Pancreas (tissue), 10 donors: ENCODE measurements at regions not wholly inside any gene's neighbourhood (a gene's known extent, or its start where the extent isn't known, plus 50 kb on each side); places are given as distances from the start of the nearest gene placed in this dataset.
"Not testable (repeated sequence)": the region's sequence is repeated elsewhere in the genome, so short reads cannot be mapped to it uniquely, and the experiment has no call there.

Experiments
- ATAC-seq, 4 donors: fragments of 200-7000 bp; cut with Tn5 transposase; one replicate each; pipeline versions ENCODE4 v1.8.0 to v1.9.1; 2020; ENCODE audit warnings: mild to moderate bottlenecking in 4 of 4, moderate library complexity in 4 of 4
- DNase-seq, 6 donors: peaks; one replicate each; pipeline ENCODE4 v3.0.0-alpha.2; 2020
- FAIRE-seq: peaks from 2 replicates; lab custom pipeline; 2012; peaks lifted over from hg19 to GRCh38; lab: Jason Lieb, UNC
- H3K27ac ChIP-seq, 4 donors: fragments of 200-600 bp; sonication (generic); 1 replicate in 3 of 4; 2 replicates in 1 of 4; pipeline versions ENCODE4 v1.5.0 to v1.8.0; 2020
- H3K27me3 ChIP-seq, 4 donors: fragments of 200-600 bp; one replicate each; pipeline ENCODE4 v1.8.0; 2021
- H3K36me3 ChIP-seq, 3 donors: fragments of 200-600 bp; sonication (generic) in 1 of 3; one replicate each; pipeline versions ENCODE4 v1.5.0 to v1.8.0; 2020 to 2021
- H3K4me1 ChIP-seq, 3 donors: fragments of 200-600 bp; one replicate each; pipeline ENCODE4 v1.8.0; 2021
- H3K4me3 ChIP-seq, 4 donors: fragments of 200-600 bp; sonication (generic) in 2 of 4; one replicate each; pipeline versions ENCODE4 v1.5.0 to v1.8.0; 2020 to 2021
- H3K9me3 ChIP-seq, 4 donors: fragments of 200-600 bp; one replicate each; pipeline ENCODE4 v1.8.0; 2021
- WGBS, 2 donors: extraction: QIAGEN DNeasy Blood & Tissue Kit; methylation state at CpG; one replicate each; pipeline ENCODE4 v1.1.7; 2013; 5-methylcytosine and 5-hydroxymethylcytosine counted together
- intact Hi-C, 3 donors: fragments of 100-400 bp; cut with DNase I; formaldehyde crosslinking; loops; one replicate each; pipeline versions ENCODE4 v1.11.1 to v1.14.2; 2022
- TF ChIP-seq, protein P1 (sequence below), 4 donors: fragments of 200-600 bp; sonication (generic) in 3 of 4; IDR thresholded peaks; one replicate each; pipeline versions ENCODE4 v1.5.0 to v1.8.0; 2021; ENCODE audit warnings: antibody characterized with exemption in 4 of 4
- donor health status: healthy with polysubstance abuse.
- donor health status: DM: no; HTN: no; CAD: no; lungs with moderate emphysema.
- donor health status: DM: no; HTN: no; CAD: no.
- donor health status: control.
- donor health status: control.
- donor health status: Bipolar disorder and iron deficiency.
- donor health status: DM: yes; HTN: yes; CAD: no.
- donor health status: DM: no; HTN: no; CAD: no.
- donor health status: DM: no; HTN: no; CAD: no.
- donor health status: DM: yes; HTN: yes; CAD: no.

GRCh38 chr13:55029280-55029679, 2000.7 kb downstream of the OLFM4 start:
- FAIRE-seq: no peak

DNA sequence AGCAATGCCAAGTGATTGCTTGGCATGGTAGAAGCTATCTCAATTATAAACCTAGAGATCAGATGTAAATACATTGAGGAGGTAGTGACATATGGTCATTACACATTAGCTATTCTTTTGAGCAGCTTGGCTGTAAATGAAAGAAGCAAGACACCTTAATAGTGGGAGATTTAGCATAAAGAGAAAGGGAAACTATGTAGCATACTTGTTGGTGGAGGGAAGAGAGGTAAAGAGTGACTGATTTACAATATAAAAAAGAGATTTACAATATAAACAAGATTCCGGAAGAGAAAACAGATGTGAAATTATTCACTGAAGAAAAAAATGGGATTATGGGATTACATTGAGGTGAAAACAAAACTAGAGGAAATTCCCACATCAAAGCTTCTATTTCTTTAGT, 2009.6 kb downstream of the OLFM4 start:
- no peak overlapping the region for H3K27ac ChIP-seq
- TF ChIP-seq, protein P1, sequence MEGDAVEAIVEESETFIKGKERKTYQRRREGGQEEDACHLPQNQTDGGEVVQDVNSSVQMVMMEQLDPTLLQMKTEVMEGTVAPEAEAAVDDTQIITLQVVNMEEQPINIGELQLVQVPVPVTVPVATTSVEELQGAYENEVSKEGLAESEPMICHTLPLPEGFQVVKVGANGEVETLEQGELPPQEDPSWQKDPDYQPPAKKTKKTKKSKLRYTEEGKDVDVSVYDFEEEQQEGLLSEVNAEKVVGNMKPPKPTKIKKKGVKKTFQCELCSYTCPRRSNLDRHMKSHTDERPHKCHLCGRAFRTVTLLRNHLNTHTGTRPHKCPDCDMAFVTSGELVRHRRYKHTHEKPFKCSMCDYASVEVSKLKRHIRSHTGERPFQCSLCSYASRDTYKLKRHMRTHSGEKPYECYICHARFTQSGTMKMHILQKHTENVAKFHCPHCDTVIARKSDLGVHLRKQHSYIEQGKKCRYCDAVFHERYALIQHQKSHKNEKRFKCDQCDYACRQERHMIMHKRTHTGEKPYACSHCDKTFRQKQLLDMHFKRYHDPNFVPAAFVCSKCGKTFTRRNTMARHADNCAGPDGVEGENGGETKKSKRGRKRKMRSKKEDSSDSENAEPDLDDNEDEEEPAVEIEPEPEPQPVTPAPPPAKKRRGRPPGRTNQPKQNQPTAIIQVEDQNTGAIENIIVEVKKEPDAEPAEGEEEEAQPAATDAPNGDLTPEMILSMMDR (IDR thresholded peaks at IDR 0.05): no peak
- no peaks in the 10 kb centered on the region for H3K36me3 ChIP-seq
- no peaks in the 10 kb centered on the region for H3K4me1 ChIP-seq
- WGBS, 2 donors: 51 to 53% methylated on average over 1 of the region's 1 CpG
- intact Hi-C loops: no loop called here
- FAIRE-seq (no peak), DNase-seq (no peak), ATAC-seq (no peak)
- H3K27me3 ChIP-seq: no peaks in the 10 kb centered on the region
- no peaks in the 10 kb centered on the region for H3K9me3 ChIP-seq
- no peak overlapping the region for H3K4me3 ChIP-seq

More at GRCh38 chr13:55029280-55029679, 2000.7 kb downstream of the OLFM4 start:
- no peak overlapping the region for H3K4me3 ChIP-seq
- H3K27me3 ChIP-seq: no peaks in the 10 kb centered on the region
- no peak for ATAC-seq
- TF ChIP-seq, protein P1 (IDR thresholded peaks at IDR 0.05): no peak
- H3K36me3 ChIP-seq: no peaks in the 10 kb centered on the region
- no peak for DNase-seq
- intact Hi-C loops: no loop called here
- 78 to 91% methylated on average over 2 of the region's 2 CpGs for WGBS, 2 donors
- no peaks in the 10 kb centered on the region for H3K4me1 ChIP-seq
- no peaks in the 10 kb centered on the region for H3K9me3 ChIP-seq
- H3K27ac ChIP-seq: no peak overlapping the region

DNA sequence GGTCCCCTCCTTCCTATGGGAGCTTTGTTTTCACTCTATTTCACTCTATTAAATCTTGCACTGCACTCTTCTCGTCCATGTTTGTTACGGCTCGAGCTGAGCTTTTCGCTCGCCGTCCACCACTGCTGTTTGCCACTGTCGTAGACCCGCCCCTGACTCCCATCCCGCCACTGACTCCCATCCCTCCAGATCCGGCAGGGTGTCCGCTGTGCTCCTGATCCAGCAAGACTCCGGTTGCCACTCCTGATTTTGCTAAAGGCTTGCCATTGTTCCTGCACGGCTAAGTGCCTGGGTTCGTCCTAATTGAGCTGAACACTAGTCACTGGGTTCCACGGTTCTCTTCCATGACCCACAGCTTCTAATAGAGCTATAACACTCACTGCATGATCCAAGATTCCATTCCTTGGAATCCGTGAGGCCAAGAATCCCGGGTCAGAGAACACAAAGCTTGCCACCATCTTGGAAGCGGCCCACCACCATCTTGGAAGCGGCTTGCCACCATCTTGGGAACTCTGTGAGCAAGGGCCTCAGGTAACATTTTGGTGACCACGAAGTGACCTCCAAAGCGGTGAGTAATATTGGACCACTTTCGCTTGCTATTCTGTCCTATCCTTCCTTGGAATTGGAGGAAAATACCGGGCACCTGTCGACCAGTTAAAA, 2025.4 kb downstream of the OLFM4 start:
- 88 to 92% methylated on average over 23 to 24 of the region's 24 CpGs for whole genome bisulfite sequencing, 2 donors
- intact Hi-C loops, DNase-seq, FAIRE-seq, H3K4me1 ChIP-seq, H3K27me3 ChIP-seq, H3K4me3 ChIP-seq, H3K36me3 ChIP-seq, H3K27ac ChIP-seq, ATAC-seq, H3K9me3 ChIP-seq: not testable (repeated sequence)

- H3K27me3 ChIP-seq, H3K27ac ChIP-seq, intact Hi-C loops, H3K4me1 ChIP-seq, H3K36me3 ChIP-seq, H3K4me3 ChIP-seq, H3K9me3 ChIP-seq, ATAC-seq, DNase-seq, FAIRE-seq: not testable (repeated sequence)
- 70 to 80% methylated on average over 3 of the region's 3 CpGs for WGBS, 2 donors
Measured at GRCh38 chr13:55055666-55056065, 2027.1 kb downstream of the OLFM4 start.

DNA sequence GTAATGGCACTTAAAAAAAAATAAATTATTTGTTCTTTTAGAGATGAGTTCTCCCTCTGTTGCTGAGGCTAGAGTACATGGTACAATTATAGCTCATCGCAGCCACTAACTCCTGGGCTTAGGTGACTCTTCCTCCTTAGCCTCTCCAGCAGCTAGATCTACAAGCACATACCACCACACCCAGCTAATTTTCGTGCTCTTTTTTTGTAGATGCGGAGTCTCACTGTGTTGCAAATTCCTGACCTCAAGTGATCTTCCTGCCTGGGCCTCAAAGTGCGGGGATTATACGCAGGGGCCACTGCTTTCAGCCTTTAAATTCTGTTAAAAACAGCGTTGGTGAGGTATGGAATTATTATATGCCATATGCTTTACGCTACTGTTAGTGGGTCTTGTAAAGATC, 2034.0 kb downstream of the OLFM4 start:
- DNase-seq (no peak), FAIRE-seq (no peak), ATAC-seq (no peak)
- H3K4me3 ChIP-seq: no peak overlapping the region
- no peaks in the 10 kb centered on the region for H3K9me3 ChIP-seq
- intact Hi-C loops: no loop called here
- H3K27me3 ChIP-seq: no peaks in the 10 kb centered on the region
- TF ChIP-seq, protein P1 (IDR thresholded peaks at IDR 0.05): no peak
- WGBS, 2 donors: 87 to 90% methylated on average over 7 of the region's 7 CpGs
- H3K4me1 ChIP-seq: no peaks in the 10 kb centered on the region
- no peaks in the 10 kb centered on the region for H3K36me3 ChIP-seq
- no peak overlapping the region for H3K27ac ChIP-seq

GRCh38 chr13:55067946-55068345, 2039.3 kb downstream of the OLFM4 start:
- Histone ChIP-seq H3K4me3 (no peak overlapping the region), H3K9me3 (no peaks in the 10 kb centered on the region), H3K4me1 (no peaks in the 10 kb centered on the region), H3K27ac (no peak overlapping the region), H3K27me3 (no peaks in the 10 kb centered on the region), H3K36me3 (no peaks in the 10 kb centered on the region)
- FAIRE-seq (no peak), ATAC-seq (no peak), DNase-seq (no peak)
- TF ChIP-seq, protein P1 (IDR thresholded peaks at IDR 0.05): no peak
- WGBS, 2 donors: 71 to 87% methylated on average over 1 of the region's 1 CpG
- intact Hi-C loops: no loop called here
